Tongue (tissue), 1 donor: ENCODE measurements at regions not wholly inside any gene's neighbourhood (a gene's known extent, or its start where the extent isn't known, plus 50 kb on each side); places are given as distances from the start of the nearest gene placed in this dataset.

ENCODE experiments used
- DNase-seq: peaks from one replicate; pipeline ENCODE4 v3.0.0-alpha.2; 2015

DNA sequence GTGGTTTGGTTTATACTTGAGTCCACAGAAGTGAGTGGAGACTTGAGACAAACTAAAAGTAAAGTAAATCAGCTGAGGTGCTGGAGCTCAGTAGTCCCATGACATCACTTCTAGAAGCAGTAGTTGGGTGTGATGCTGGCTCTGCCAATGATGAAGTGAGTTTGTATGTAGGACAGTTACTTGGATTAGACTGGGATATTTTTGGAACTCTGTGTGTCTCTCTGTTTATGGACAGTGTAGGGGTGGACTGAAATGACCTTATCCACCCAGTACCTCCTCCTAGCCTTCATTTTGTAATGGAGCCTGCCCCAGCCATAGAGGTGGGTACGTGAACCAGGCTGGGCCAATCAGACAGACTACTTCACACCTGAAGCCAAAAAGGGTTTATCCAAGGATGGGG lies 52.2 kb downstream of the POLR1D start:
- no peak for DNase-seq

DNA sequence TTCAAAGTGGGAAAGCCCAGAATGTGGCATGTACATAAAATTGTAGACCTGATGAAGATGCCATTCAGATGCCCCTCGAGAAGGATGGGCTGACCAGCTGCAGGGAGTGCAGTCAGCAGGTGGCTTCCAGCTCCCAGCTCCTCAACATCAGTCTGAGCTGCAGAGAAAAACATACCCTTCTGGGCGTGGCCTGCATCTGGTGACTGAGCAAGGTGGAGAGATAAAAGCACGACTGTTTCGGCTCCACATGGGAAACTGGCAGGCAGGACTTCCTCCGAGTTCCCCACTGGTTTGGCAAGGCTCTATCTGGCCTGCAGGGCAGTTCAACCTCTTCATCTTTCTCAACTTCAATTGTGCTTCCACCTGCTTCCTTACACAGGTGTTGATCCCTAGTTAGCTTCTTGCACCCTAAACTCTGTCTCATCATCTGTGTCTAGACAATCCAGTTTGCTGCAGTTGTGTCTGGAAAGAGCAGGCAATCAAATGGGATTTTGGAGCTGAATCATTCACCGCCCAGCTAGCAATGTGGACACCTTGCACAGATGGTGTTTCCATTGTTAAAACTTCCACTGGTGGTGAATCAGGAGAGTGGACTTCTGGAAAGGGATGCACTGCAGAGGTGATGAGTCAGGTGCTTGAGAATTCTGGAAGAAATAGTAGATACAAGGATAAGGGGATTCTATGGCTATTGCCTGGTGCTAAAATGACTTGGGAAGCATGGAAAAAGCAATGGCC lies 56.8 kb downstream of the POLR1D start:
- DNase-seq: no peak

DNA sequence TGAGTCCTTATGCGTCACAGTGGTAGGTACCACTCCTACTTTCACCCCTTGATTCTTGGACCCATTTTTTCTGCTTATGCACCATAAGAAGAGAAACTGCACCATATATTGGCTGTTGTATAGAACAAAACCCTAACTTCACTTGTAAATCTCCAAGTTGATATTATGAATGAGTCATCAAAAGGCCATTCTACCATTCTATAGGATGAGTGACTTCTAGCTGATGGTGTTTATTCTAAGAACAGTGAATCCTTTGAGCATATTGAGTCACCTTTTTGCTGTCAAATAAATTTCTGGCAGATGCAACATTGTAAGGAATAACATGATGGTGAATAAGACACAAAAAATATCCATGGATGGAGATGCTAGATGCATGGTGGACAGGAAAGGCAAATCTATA lies 57.7 kb downstream of the POLR1D start:
- DNase-seq: no peak

DNA sequence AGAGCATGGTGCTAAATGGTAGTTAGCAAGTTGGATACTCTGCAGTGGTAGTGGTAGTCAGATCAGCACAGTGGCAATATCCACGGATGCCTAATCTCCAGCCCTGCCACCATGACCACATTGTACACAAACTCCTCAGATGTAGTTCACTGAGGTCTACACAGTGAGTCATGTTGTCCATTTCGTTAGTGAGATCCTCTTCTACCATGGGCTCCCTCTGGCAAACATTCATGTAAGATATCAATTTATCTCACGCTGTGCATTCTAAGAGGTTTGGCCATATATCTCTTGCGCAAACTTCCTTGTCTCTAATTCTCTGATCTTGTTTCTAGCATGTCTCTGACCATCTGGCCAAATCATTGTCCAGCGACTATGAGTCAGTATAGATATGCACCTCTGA lies 58.2 kb downstream of the POLR1D start:
- no peak for DNase-seq

- DNase-seq: no peak
These were observed 58.8 kb downstream of the POLR1D start for GRCh38 chr13:27680465-27680864.

DNA sequence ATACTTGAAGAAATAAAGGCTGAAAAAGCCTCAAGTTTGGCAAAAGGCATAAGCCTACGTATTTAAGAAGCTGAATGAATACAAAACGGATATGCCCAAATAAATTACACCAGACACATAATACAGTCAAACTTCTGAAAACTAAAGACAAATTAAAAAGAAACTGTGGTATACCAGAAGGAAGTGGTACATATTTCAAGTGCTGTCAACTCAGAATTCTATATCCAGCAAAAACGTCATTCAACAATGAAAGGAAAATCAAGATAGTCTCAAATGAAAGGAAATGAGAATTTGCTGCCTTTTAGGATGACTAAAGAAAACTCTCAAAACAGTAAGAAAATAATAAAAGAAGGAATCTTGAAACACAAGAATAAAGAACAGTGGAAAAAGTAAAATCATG lies 69.5 kb downstream of the POLR1D start:
- no peak for DNase-seq

GRCh38 chr13:27696731-27697130 lies 75.0 kb downstream of the POLR1D start:
- DNase-seq: no peak

GRCh38 chr13:27699952-27700351 lies 78.3 kb downstream of the POLR1D start:
- no peak for DNase-seq

- no peak for DNase-seq
These were observed 83.0 kb downstream of the POLR1D start for GRCh38 chr13:27704681-27705080.

DNA sequence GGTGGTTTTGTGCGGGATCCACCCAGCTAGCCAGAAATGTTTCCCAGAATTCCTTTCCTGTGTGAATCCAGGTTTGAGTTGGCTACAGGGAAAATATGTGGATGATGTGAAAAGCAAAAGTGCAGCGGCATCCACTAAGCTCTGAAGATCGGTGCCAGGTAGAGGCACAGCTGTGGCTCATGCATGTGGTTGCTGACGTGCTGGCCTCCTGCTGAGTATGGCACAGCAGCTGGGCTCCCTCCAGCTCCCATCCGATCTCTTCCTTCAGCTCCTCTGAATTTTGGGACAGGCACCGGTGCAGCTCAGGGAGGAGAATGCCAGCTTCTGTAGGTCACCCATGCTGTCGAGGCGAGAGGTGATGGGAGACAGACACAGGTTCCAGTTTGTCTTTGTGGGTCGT lies 84.0 kb upstream of the GSX1 start:
- no peak for DNase-seq

DNA sequence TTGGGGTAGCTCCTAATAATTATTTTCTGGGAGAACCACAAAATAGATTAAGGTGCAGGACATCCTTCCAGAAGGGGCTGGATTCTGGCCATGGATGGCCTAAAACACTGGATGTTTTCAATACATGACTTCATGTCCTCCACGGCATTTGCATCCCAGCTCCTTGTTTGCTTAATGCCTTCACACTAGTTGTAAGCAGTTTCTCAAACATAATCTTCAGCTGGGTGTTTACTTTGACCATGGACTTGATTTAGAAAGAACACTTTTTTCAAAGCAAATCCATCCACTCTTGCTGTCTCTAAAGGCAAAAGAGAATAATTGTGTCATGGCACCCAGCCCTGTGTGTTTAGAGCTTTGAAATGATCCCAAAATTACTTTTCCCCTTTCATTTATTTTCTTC lies 82.5 kb upstream of the GSX1 start:
- no peak for DNase-seq

- peak; percentile 32 for DNase-seq
These were observed 79.9 kb upstream of the GSX1 start for GRCh38 chr13:27712421-27712820.

DNA sequence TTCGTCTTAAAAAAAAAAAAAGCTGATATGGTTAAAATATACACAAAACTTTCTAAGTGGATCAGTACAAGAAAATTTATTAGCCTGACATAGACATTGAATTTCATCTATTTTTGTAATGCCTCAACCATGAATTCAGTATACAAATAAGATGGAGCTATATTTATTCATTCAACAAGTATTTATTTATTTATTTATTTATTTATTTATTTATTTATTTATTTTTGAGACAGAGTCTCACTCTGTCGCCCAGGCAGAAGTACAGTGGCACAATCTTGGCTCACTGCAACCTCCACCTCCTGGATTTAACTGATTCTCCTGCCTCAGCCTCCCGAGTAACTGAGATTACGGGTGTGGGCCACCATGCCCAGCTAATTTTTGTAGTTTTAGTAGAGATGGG lies 78.5 kb upstream of the GSX1 start:
- DNase-seq: no peak

GRCh38 chr13:27721681-27722080 lies 70.6 kb upstream of the GSX1 start:
- no peak for DNase-seq

DNA sequence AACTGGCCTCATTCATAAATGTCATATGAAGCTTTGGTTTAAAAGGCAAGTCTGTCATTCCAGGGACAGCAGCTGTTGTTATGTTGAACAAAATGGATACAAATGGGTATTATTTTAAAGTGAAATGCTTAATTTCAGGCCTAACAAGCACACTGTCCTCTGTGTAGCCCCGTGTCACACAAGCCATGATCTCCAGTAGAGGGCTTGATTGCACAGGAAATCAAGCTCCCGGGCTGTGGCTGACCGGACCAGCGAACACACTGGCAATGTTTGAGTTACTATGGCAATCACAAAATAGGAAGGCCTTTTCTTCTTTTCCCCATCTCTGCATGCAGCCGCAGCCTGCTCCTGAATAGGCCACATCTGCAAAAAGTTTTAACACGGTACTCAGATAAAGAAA lies 64.0 kb upstream of the GSX1 start:
- peak; percentile 40 for DNase-seq

- DNase-seq: no peak
These were observed 62.1 kb upstream of the GSX1 start for GRCh38 chr13:27730191-27730590.
